Omental fat pad (tissue), 3 donors: ENCODE measurements at regions not wholly inside any gene's neighbourhood (a gene's known extent, or its start where the extent isn't known, plus 50 kb on each side); places are given as distances from the start of the nearest gene placed in this dataset.

Source experiments
- ATAC-seq: fragments of 150-250 bp; one replicate; pipeline ENCODE4 v1.9.1; 2016; ENCODE audit warnings: mild to moderate bottlenecking, moderate library complexity; ENCODE audit not compliant: low FRiP score
- DNase-seq: peaks from one replicate; pipeline ENCODE4 v3.0.0-alpha.2; 2019; ENCODE audit warnings: low spot score
- TF ChIP-seq, protein P1 (sequence below), 3 donors: fragments of 450-650 bp; IDR thresholded peaks; one replicate each; pipeline ENCODE4 v1.5.1; 2016 to 2017; ENCODE audit warnings: antibody characterized with exemption in 3 of 3, mild to moderate bottlenecking in 3 of 3, moderate library complexity in 2 of 3

DNA sequence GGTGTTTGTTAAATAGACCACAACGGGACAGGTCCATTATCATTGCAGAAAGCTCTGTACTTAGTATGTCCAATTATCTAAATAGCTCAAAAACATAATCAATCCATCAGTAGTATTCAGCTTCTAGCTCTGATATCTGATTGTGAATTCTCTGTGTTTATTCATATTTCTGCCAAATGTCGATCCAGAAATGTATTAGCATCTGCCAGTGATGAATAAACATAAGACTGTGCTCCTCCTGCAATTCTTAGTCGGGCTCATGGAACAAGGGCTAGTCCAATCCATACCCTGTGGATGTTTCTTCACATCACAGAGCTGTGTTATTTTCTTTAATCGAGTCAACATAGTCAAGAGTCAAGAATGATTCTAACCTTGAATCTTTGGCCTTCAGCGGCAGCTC, 1612.1 kb upstream of the WWC1 start:
- no peak for DNase-seq
- TF ChIP-seq, protein P1, sequence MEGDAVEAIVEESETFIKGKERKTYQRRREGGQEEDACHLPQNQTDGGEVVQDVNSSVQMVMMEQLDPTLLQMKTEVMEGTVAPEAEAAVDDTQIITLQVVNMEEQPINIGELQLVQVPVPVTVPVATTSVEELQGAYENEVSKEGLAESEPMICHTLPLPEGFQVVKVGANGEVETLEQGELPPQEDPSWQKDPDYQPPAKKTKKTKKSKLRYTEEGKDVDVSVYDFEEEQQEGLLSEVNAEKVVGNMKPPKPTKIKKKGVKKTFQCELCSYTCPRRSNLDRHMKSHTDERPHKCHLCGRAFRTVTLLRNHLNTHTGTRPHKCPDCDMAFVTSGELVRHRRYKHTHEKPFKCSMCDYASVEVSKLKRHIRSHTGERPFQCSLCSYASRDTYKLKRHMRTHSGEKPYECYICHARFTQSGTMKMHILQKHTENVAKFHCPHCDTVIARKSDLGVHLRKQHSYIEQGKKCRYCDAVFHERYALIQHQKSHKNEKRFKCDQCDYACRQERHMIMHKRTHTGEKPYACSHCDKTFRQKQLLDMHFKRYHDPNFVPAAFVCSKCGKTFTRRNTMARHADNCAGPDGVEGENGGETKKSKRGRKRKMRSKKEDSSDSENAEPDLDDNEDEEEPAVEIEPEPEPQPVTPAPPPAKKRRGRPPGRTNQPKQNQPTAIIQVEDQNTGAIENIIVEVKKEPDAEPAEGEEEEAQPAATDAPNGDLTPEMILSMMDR (IDR thresholded peaks at IDR 0.05) = no peak
- no peak for ATAC-seq

DNA sequence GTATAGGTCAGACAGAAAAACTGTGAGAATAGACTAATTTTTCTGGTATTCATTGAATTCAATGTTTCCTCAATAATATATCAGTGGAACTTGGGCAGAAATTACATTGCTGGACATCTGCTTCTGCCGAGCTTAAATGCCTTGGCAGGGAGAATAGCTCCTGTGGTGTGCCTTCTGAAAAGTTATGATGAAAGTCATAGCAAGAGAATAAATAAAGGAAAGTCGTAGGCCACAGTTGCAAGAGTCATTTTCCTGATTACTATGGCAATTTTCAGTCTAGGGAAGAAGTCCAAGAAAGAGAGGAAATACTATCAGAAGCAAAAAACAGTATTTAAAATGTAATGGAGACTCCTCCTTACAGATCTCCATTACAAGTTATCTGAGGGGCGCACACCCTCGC, 1596.1 kb upstream of the WWC1 start:
- ATAC-seq (no peak), DNase-seq (no peak)
- TF ChIP-seq, protein P1 (IDR thresholded peaks at IDR 0.05) = no peak

DNA sequence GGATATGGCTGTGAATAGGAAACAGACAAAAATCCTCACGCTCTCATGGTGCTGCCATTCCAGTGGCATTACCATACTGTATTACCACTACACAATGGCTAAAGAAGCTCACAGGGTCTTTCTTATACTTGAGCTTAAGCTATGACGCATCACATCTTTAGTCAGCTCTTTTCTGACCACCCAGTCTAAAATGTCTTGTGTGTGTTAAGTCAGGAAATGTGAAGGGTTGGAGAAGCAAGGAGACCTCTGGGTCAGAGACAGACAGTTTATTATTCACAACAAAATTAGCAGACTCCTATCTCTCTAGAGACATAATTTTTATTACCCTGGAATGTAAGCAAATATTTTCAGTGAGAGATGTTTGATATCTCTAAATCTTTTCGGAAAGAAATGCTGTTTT, 1583.2 kb upstream of the WWC1 start:
- ATAC-seq = no peak
- DNase-seq = no peak
- TF ChIP-seq, protein P1 (IDR thresholded peaks at IDR 0.05) = no peak

DNA sequence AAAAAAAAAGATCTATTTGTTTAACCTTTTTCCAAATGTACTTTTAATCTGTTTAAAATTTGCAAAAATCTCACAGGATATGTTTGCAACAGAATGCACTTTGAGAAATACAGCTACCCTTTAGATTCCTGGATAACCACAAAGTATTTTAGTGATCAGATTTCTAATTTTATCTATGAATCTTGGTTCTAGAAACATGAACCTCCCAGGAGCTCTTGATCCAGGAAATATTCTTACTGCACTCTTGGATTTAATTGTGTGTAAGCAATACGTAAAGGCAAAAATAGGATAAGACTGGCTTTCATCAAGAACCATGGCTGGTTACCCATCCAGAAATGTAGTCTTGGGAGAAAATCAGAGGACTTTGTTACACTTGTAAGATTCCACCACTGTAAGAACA, 1581.8 kb upstream of the WWC1 start:
- ATAC-seq (no peak), DNase-seq (no peak)
- TF ChIP-seq, protein P1 (IDR thresholded peaks at IDR 0.05) = no peak

DNA sequence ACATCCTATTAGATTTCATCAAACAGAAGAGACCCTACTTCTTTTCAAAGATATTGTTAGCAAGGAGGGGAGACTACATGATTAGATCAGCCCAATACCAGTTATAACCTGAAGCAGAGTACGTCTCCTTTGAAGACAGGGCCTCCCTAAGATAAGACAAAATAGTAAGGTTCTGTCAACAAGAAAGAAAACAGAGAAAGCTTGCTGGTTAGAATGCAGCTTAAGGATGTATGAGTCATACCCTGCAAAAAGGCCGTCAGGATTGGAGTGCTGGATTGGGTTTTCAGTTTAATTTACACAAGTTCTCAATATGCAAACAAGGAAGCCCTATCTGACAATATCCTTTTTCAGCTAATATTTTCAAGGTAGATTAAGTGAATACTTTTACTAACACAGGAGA, 1581.2 kb upstream of the WWC1 start:
- TF ChIP-seq, protein P1 (IDR thresholded peaks at IDR 0.05) = no peak
- DNase-seq (no peak), ATAC-seq (no peak)

DNA sequence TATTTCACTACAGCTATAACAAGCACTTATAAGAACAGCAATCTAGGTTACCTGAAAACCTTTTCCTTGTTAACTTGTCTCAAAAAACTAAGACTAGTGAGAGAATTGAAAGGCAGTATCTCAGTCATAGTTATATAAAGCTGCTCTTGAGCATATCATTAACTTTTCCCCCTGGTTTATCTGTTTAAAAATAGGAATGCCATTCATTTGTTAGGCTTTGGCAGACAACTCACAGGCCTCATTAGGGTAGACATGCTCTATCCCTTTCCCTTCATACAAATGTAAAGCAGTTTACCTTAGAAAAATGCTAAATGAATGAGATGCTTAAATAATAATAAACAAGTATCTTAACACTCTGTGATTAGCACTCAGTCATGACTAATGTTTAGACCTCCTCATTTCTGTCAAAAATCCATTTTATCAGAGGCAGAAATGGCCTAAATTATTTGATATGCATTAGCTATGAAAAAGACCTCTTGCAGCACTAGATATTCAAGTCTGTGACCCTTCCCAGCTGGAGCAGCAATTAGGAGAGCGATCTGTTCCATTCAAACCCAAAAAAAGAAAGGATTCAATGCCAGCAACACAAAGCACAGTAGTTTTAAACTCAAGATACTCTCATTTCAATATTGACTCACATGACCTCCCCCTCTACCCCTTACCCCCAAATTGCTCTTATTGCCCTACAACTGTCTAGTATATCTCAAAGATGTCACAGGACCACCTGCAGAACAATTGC, 1578.8 kb upstream of the WWC1 start:
- no peak for DNase-seq
- TF ChIP-seq, protein P1 (IDR thresholded peaks at IDR 0.05) = no peak
- no peak for ATAC-seq

DNA sequence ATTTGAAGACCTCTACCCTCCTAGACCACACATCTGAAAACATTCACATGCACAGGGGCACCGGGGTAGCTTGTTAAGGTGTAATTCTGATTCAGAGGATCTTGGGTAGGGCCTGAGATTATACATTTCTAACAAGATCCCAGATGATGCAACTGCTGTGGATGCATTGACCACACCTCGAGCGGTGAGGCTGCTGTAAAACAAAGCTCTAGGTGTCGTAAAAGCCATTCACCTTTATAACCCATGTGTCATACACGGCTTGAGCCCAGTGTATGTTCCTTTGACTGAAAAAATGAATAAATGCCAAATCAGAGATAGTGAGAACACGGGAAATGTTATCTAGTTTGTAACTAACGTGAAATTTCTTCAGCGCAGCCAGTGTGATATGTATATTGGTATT, 1578.2 kb upstream of the WWC1 start:
- ATAC-seq (no peak), DNase-seq (no peak)
- TF ChIP-seq, protein P1 (IDR thresholded peaks at IDR 0.05) = no peak
